ENCODE measurements at regions not wholly inside any gene's neighbourhood (a gene's known extent, or its start where the extent isn't known, plus 50 kb on each side); places are given as distances from the start of the nearest gene placed in this dataset.

GRCh38 chr3:28700728-28701127 is 352.1 kb upstream of the AZI2 start:
- TF ChIP-seq, protein P1, sequence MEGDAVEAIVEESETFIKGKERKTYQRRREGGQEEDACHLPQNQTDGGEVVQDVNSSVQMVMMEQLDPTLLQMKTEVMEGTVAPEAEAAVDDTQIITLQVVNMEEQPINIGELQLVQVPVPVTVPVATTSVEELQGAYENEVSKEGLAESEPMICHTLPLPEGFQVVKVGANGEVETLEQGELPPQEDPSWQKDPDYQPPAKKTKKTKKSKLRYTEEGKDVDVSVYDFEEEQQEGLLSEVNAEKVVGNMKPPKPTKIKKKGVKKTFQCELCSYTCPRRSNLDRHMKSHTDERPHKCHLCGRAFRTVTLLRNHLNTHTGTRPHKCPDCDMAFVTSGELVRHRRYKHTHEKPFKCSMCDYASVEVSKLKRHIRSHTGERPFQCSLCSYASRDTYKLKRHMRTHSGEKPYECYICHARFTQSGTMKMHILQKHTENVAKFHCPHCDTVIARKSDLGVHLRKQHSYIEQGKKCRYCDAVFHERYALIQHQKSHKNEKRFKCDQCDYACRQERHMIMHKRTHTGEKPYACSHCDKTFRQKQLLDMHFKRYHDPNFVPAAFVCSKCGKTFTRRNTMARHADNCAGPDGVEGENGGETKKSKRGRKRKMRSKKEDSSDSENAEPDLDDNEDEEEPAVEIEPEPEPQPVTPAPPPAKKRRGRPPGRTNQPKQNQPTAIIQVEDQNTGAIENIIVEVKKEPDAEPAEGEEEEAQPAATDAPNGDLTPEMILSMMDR (IDR thresholded peaks at IDR 0.05), result no peak
- TF ChIP-seq, protein P2, sequence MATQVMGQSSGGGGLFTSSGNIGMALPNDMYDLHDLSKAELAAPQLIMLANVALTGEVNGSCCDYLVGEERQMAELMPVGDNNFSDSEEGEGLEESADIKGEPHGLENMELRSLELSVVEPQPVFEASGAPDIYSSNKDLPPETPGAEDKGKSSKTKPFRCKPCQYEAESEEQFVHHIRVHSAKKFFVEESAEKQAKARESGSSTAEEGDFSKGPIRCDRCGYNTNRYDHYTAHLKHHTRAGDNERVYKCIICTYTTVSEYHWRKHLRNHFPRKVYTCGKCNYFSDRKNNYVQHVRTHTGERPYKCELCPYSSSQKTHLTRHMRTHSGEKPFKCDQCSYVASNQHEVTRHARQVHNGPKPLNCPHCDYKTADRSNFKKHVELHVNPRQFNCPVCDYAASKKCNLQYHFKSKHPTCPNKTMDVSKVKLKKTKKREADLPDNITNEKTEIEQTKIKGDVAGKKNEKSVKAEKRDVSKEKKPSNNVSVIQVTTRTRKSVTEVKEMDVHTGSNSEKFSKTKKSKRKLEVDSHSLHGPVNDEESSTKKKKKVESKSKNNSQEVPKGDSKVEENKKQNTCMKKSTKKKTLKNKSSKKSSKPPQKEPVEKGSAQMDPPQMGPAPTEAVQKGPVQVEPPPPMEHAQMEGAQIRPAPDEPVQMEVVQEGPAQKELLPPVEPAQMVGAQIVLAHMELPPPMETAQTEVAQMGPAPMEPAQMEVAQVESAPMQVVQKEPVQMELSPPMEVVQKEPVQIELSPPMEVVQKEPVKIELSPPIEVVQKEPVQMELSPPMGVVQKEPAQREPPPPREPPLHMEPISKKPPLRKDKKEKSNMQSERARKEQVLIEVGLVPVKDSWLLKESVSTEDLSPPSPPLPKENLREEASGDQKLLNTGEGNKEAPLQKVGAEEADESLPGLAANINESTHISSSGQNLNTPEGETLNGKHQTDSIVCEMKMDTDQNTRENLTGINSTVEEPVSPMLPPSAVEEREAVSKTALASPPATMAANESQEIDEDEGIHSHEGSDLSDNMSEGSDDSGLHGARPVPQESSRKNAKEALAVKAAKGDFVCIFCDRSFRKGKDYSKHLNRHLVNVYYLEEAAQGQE (IDR thresholded peaks at IDR 0.05; ENCODE audit: insufficient read depth in 1 of 2, low read depth in 2 of 2, low read length in 1 of 2), result no peak
